Lung (tissue), 11 donors: ENCODE measurements at regions not wholly inside any gene's neighbourhood (a gene's known extent, or its start where the extent isn't known, plus 50 kb on each side); places are given as distances from the start of the nearest gene placed in this dataset.

Experiments used
- ATAC-seq: fragments of 200-7000 bp; cut with Tn5 transposase; one replicate; pipeline ENCODE4 v1.9.1; 2020; ENCODE audit warnings: moderate number of reproducible peaks; ENCODE audit not compliant: insufficient read depth, low FRiP score
- DNase-seq, 3 donors: peaks; one replicate each; pipeline ENCODE4 v3.0.0-alpha.2; 2013 to 2017
- H3K27ac ChIP-seq, 2 donors: one replicate each; pipeline ENCODE4 v1.5.1; 2013; ENCODE audit warnings: mild to moderate bottlenecking in 2 of 2, moderate library complexity in 2 of 2, control low read depth in 1 of 2, inconsistent platforms in 1 of 2, low read depth in 1 of 2, low read length in 1 of 2
- H3K27me3 ChIP-seq, 3 donors: one replicate each; pipeline ENCODE4 v1.5.1; 2013; ENCODE audit warnings: low read length in 2 of 3; ENCODE audit not compliant: control insufficient read depth in 3 of 3, insufficient read depth in 3 of 3
- H3K36me3 ChIP-seq, 4 donors: one replicate each; pipeline ENCODE4 v1.5.1; 2013; ENCODE audit warnings: low read length in 4 of 4, mild to moderate bottlenecking in 1 of 4, moderate library complexity in 1 of 4; ENCODE audit not compliant: control insufficient read depth in 4 of 4, insufficient read depth in 4 of 4
- H3K4me1 ChIP-seq, 5 donors: one replicate each; pipeline ENCODE4 v1.5.1; 2013; ENCODE audit warnings: low read length in 5 of 5, mild to moderate bottlenecking in 2 of 5, moderate library complexity in 1 of 5; ENCODE audit not compliant: control insufficient read depth in 5 of 5, insufficient read depth in 5 of 5
- H3K4me3 ChIP-seq: one replicate; pipeline ENCODE4 v1.5.1; 2013; ENCODE audit warnings: mild to moderate bottlenecking, control low read depth, moderate library complexity
- H3K9ac ChIP-seq, 2 donors: one replicate each; pipeline ENCODE4 v1.5.1; 2013; ENCODE audit warnings: low read length in 2 of 2, control low read depth in 1 of 2; ENCODE audit not compliant: insufficient read depth in 1 of 2
- H3K9me3 ChIP-seq, 4 donors: one replicate each; pipeline ENCODE4 v1.5.1; 2013; ENCODE audit warnings: low read length in 3 of 4, mild to moderate bottlenecking in 1 of 4, moderate library complexity in 1 of 4; ENCODE audit not compliant: control insufficient read depth in 4 of 4, insufficient read depth in 3 of 4
- whole genome bisulfite sequencing, 2 donors: extraction: QIAGEN DNeasy Blood & Tissue Kit; methylation state at CpG; one replicate each; pipeline ENCODE4 v1.1.7; 2013; 5-methylcytosine and 5-hydroxymethylcytosine counted together
- TF ChIP-seq, protein P1 (sequence below): IDR thresholded peaks from 2 replicates; pipeline ENCODE4 v1.5.1; 2012; ENCODE audit warnings: mild to moderate bottlenecking; ENCODE audit errors: control extremely low read depth, extremely low read depth
- donor health status: control.
- donor health status: control.
- donor health status: Bipolar disorder and iron deficiency.
- donor health status: healthy.
- donor health status: DM: yes; HTN: yes; CAD: no.

GRCh38 chrX:114166601-114167000 is 417.3 kb upstream of the HTR2C start:
- H3K9me3 ChIP-seq: peaks cover 0 to 7% (median 0%) of the 10 kb centered on the region in 4 donors
- WGBS, 2 donors: 88 to 100% methylated on average over 1 of the region's 1 CpG
- ATAC-seq: no peak
- H3K4me1 ChIP-seq: no peaks in the 10 kb centered on the region
- H3K9ac ChIP-seq: no peak overlapping the region
- no peaks in the 10 kb centered on the region for H3K36me3 ChIP-seq
- DNase-seq: no peak
- H3K27me3 ChIP-seq: no peaks in the 10 kb centered on the region
- H3K27ac ChIP-seq: no peak overlapping the region
- no peak overlapping the region for H3K4me3 ChIP-seq
- TF ChIP-seq, protein P1, sequence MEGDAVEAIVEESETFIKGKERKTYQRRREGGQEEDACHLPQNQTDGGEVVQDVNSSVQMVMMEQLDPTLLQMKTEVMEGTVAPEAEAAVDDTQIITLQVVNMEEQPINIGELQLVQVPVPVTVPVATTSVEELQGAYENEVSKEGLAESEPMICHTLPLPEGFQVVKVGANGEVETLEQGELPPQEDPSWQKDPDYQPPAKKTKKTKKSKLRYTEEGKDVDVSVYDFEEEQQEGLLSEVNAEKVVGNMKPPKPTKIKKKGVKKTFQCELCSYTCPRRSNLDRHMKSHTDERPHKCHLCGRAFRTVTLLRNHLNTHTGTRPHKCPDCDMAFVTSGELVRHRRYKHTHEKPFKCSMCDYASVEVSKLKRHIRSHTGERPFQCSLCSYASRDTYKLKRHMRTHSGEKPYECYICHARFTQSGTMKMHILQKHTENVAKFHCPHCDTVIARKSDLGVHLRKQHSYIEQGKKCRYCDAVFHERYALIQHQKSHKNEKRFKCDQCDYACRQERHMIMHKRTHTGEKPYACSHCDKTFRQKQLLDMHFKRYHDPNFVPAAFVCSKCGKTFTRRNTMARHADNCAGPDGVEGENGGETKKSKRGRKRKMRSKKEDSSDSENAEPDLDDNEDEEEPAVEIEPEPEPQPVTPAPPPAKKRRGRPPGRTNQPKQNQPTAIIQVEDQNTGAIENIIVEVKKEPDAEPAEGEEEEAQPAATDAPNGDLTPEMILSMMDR: no peak

- Histone ChIP-seq H3K9ac (no peak overlapping the region), H3K27ac (no peak overlapping the region), H3K36me3 (no peaks in the 10 kb centered on the region), H3K4me1 (no peaks in the 10 kb centered on the region), H3K27me3 (no peaks in the 10 kb centered on the region), H3K4me3 (no peak overlapping the region), H3K9me3 (peaks cover 0 to 7% (median 0%) of the 10 kb centered on the region in 4 donors)
- TF ChIP-seq, protein P1: no peak
- WGBS, 2 donors: 92 to 93% methylated on average over 3 of the region's 3 CpGs
- ATAC-seq (no peak), DNase-seq (no peak)
Measured at GRCh38 chrX:114165537-114165936, 418.3 kb upstream of the HTR2C start.

DNA sequence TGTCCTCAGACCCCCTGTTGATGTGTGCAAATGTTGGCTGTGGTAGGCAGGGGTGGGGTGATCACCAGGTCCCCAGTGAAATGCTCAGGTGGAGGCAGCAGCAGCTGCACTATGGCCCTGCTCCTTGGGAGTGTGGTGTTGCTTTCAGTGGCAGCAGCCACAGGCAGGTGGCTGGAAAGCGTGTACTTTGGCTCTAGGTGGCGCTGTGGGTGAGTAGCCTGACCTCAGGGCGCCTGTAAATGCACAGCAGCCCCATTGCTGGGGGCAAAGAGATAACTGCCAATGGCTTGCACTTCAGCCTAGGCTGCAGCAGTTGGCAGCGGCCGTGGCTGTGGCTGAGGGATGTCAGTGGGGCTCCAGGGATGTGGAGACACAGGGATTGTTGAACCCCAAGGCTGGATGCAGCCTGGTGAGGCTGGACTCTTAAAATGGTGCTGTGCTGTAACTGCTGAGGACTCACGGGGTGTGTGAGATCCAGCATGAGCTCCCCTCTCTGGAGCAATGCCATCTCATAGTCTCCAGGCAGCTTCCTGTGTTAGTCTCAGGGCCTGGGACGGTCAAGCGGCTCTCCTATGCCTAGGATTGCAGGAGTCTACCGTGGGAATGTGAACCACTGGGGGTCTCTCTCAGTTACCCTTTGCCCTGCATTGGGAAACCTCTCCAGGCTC is 421.7 kb upstream of the HTR2C start:
- TF ChIP-seq, protein P1: no peak
- DNase-seq (no peak), ATAC-seq (no peak)
- Histone ChIP-seq H3K4me3 (no peak overlapping the region), H3K36me3 (no peaks in the 10 kb centered on the region), H3K9ac (no peak overlapping the region), H3K27me3 (no peaks in the 10 kb centered on the region), H3K27ac (no peak overlapping the region), H3K4me1 (no peaks in the 10 kb centered on the region), H3K9me3 (no peaks in the 10 kb centered on the region)
- WGBS, 2 donors: 44 to 62% methylated on average over 8 to 9 of the region's 9 CpGs

- Histone ChIP-seq H3K36me3 (no peaks in the 10 kb centered on the region), H3K27ac (no peak overlapping the region), H3K9me3 (no peaks in the 10 kb centered on the region), H3K27me3 (peaks cover 0 to 30% (median 6%) of the 10 kb centered on the region in 3 donors), H3K4me3 (no peak overlapping the region), H3K9ac (no peak overlapping the region), H3K4me1 (no peaks in the 10 kb centered on the region)
- ATAC-seq (no peak), DNase-seq (no peak)
- TF ChIP-seq, protein P1: no peak
- WGBS, 2 donors: 0 to 64% methylated on average over 1 of the region's 1 CpG
Measured at GRCh38 chrX:114152801-114153200, 431.1 kb upstream of the HTR2C start.
